IMR-90 (cell line): ENCODE measurements at regions not wholly inside any gene's neighbourhood (a gene's known extent, or its start where the extent isn't known, plus 50 kb on each side); places are given as distances from the start of the nearest gene placed in this dataset.
"Not testable (repeated sequence)": the region's sequence is repeated elsewhere in the genome, so short reads cannot be mapped to it uniquely, and the experiment has no call there.

Experiments
- ATAC-seq: fragments of 200-7000 bp; cut with Tn5 transposase; 2 replicates; pipeline ENCODE4 v1.9.1; 2020; ENCODE audit warnings: low read depth, mild to moderate bottlenecking, moderate library complexity
- BruUV-seq: library from RNA; stranded (reverse); fragments of 400-500 nt; replicated peaks from 2 replicates; lab custom pipeline; 2021; lab: Mats Ljungman, UMichigan
- CTCF ChIA-PET: fragments of 300-600 bp; formaldehyde crosslinking; extraction: SDS; loops from one replicate; lab custom pipeline; 2021; ENCODE audit warnings: antibody characterized with exemption; lab: Yijun Ruan, JAX
- POLR2A ChIA-PET: fragments of 300-600 bp; sonication (Branson Sonifier 250); formaldehyde crosslinking; loops from one replicate; lab custom pipeline; 2022; ENCODE audit warnings: antibody characterized with exemption; ENCODE audit not compliant: unreplicated experiment; lab: Charles Lee
- DNase-seq: peaks from one replicate; pipeline ENCODE4 v3.0.0; 2013
- H2AFZ ChIP-seq: replicated peaks from 2 replicates; pipeline ENCODE3; 2013; ENCODE audit warnings: low read length, mild to moderate bottlenecking; ENCODE audit not compliant: poor library complexity
- H2AK5ac ChIP-seq: 2 replicates; pipeline ENCODE4 v1.6.1; 2013; ENCODE audit warnings: low read depth, low read length, inconsistent platforms
- H2AK9ac ChIP-seq: replicated peaks from 2 replicates; pipeline ENCODE3; 2013; ENCODE audit warnings: mild to moderate bottlenecking, low read depth, low read length, moderate library complexity; ENCODE audit not compliant: poor library complexity
- H2BK120ac ChIP-seq: 2 replicates; pipeline ENCODE4 v1.6.1; 2013; ENCODE audit warnings: low read depth, low read length, inconsistent platforms
- H2BK15ac ChIP-seq: 3 replicates; pipeline ENCODE4 v1.6.1; 2013; ENCODE audit warnings: low read depth, low read length, inconsistent platforms
- H2BK20ac ChIP-seq: 2 replicates; pipeline ENCODE4 v1.6.1; 2013; ENCODE audit warnings: low read depth, mild to moderate bottlenecking, inconsistent platforms, low read length, moderate library complexity
- H2BK5ac ChIP-seq: 2 replicates; pipeline ENCODE4 v1.6.1; 2013; ENCODE audit warnings: mild to moderate bottlenecking, low read depth, low read length, inconsistent platforms; ENCODE audit not compliant: poor library complexity, severe bottlenecking
- H3K14ac ChIP-seq: replicated peaks from 2 replicates; pipeline ENCODE4 v1.6.1; 2013; ENCODE audit warnings: low read depth, low read length, inconsistent platforms
- H3K18ac ChIP-seq: 2 replicates; pipeline ENCODE4 v1.6.1; 2013; ENCODE audit warnings: low read depth, low read length, control low read depth
- H3K23ac ChIP-seq: 2 replicates; pipeline ENCODE4 v1.6.1; 2013; ENCODE audit warnings: low read depth, low read length, inconsistent platforms
- H3K27ac ChIP-seq: 2 replicates; pipeline ENCODE4 v1.5.1; 2013; ENCODE audit warnings: mild to moderate bottlenecking, control low read depth, low read length; ENCODE audit not compliant: insufficient read depth
- H3K27me3 ChIP-seq: 2 replicates; pipeline ENCODE4 v1.6.1; 2013; ENCODE audit warnings: low read length; ENCODE audit not compliant: control insufficient read depth, insufficient read depth
- H3K36me3 ChIP-seq: 2 replicates; pipeline ENCODE4 v1.6.1; 2013; ENCODE audit warnings: low read length, mixed read lengths; ENCODE audit not compliant: control insufficient read depth, insufficient read depth
- H3K4ac ChIP-seq: 2 replicates; pipeline ENCODE4 v1.6.1; 2013; ENCODE audit warnings: low read depth, low read length, inconsistent platforms
- H3K4me1 ChIP-seq: 2 replicates; pipeline ENCODE4 v1.6.1; 2013; ENCODE audit warnings: low read length, mixed read lengths; ENCODE audit not compliant: control insufficient read depth, insufficient read depth
- H3K4me2 ChIP-seq: 2 replicates; pipeline ENCODE4 v1.6.1; 2013; ENCODE audit warnings: low read depth, mild to moderate bottlenecking, control low read depth, low read length, moderate library complexity
- H3K4me3 ChIP-seq: 2 replicates; pipeline ENCODE4 v1.5.1; 2013; ENCODE audit warnings: low read depth, mild to moderate bottlenecking, control low read depth, low read length, moderate library complexity; ENCODE audit not compliant: insufficient read depth
- H3K56ac ChIP-seq: 2 replicates; pipeline ENCODE4 v1.6.1; 2013; ENCODE audit warnings: low read length, inconsistent platforms; ENCODE audit not compliant: insufficient read depth; ENCODE audit errors: extremely low read depth
- H3K79me1 ChIP-seq, 2 experiments: 2 replicates each; pipeline ENCODE4 v1.6.1; 2013; ENCODE audit warnings: low read length in 2 of 2, inconsistent platforms in 1 of 2, low read depth in 1 of 2
- H3K9ac ChIP-seq: 2 replicates; pipeline ENCODE4 v1.6.1; 2013; ENCODE audit warnings: low read depth, low read length, control low read depth
- H3K9me1 ChIP-seq: 2 replicates; pipeline ENCODE4 v1.6.1; 2013; ENCODE audit warnings: low read length, inconsistent platforms; ENCODE audit not compliant: insufficient read depth
- H3K9me3 ChIP-seq: 2 replicates; pipeline ENCODE4 v1.6.1; 2013; ENCODE audit warnings: low read length; ENCODE audit not compliant: control insufficient read depth, insufficient read depth
- H4K20me1 ChIP-seq: 2 replicates; pipeline ENCODE4 v1.6.1; 2013; ENCODE audit warnings: low read length, inconsistent platforms; ENCODE audit not compliant: insufficient read depth
- H4K5ac ChIP-seq: 2 replicates; pipeline ENCODE4 v1.6.1; 2013; ENCODE audit warnings: mild to moderate bottlenecking, low read depth, low read length, control low read depth
- H4K8ac ChIP-seq, 2 experiments: 2 replicates each; pipeline ENCODE4 v1.6.1; 2013; ENCODE audit warnings: low read depth in 2 of 2, low read length in 2 of 2, control low read depth in 1 of 2, inconsistent platforms in 1 of 2
- H4K91ac ChIP-seq: 2 replicates; pipeline ENCODE4 v1.6.1; 2013; ENCODE audit warnings: low read depth, low read length, inconsistent platforms; ENCODE audit not compliant: insufficient read depth
- BHLHE40 ChIP-seq: fragments of 150-350 bp; IDR thresholded peaks from 2 replicates; pipeline ENCODE4 v1.6.1; 2016; ENCODE audit warnings: mild to moderate bottlenecking, low read depth, low read length
- CEBPB ChIP-seq: IDR thresholded peaks from 2 replicates; pipeline ENCODE4 v1.6.1; 2012; ENCODE audit warnings: low read depth, low read length, improper control_type of control experiment
- CHD1 ChIP-seq: IDR thresholded peaks from 2 replicates; pipeline ENCODE4 v1.6.1; 2012; ENCODE audit warnings: low read depth, low read length, improper control_type of control experiment
- FOS ChIP-seq: fragments of 150-350 bp; IDR thresholded peaks from 2 replicates; pipeline ENCODE4 v1.6.1; 2016; ENCODE audit warnings: low read depth, low read length
- MAFK ChIP-seq: IDR thresholded peaks from 2 replicates; pipeline ENCODE4 v1.6.1; 2012; ENCODE audit warnings: low read depth, low read length, improper control_type of control experiment
- NFE2L2 ChIP-seq: fragments of 150-350 bp; IDR thresholded peaks from 2 replicates; pipeline ENCODE4 v1.6.1; 2016; ENCODE audit warnings: low read depth, mild to moderate bottlenecking, low read length
- POLR2A ChIP-seq: IDR thresholded peaks from 2 replicates; pipeline ENCODE4 v1.6.1; 2012; ENCODE audit warnings: mild to moderate bottlenecking, low read depth, low read length
- RAD21 ChIP-seq: IDR thresholded peaks from 2 replicates; pipeline ENCODE4 v1.6.1; 2012; ENCODE audit warnings: low read length, improper control_type of control experiment
- RCOR1 ChIP-seq: IDR thresholded peaks from 2 replicates; pipeline ENCODE4 v1.6.1; 2012; ENCODE audit warnings: mild to moderate bottlenecking, low read length, improper control_type of control experiment; ENCODE audit not compliant: insufficient replicate concordance
- RFX5 ChIP-seq: IDR thresholded peaks from 2 replicates; pipeline ENCODE4 v1.8.0; 2012; ENCODE audit warnings: low read depth, mild to moderate bottlenecking, low read length, moderate library complexity
- USF2 ChIP-seq: fragments of 150-350 bp; IDR thresholded peaks from 2 replicates; pipeline ENCODE4 v1.6.1; 2017; ENCODE audit warnings: mild to moderate bottlenecking, antibody characterized with exemption, low read length, low read depth
- WGBS, 2 experiments: methylation state at CpG; one replicate each; pipeline versions ENCODE4 v1.1.5 to v1.1.7; 2013; ENCODE audit warnings: missing lambda C conversion rate in 2 of 2; ENCODE audit not compliant: insufficient read length in 1 of 2; ENCODE audit errors: extremely low coverage in 2 of 2; 5-methylcytosine and 5-hydroxymethylcytosine counted together
- dilution Hi-C: fragments of 300-500 bp; cut with HindIII; formaldehyde crosslinking; loops from one replicate; pipeline ENCODE4 v1.14.3; 2018; ENCODE audit warnings: low sequenced_read_pairs; ENCODE audit not compliant: unreplicated experiment
- in situ Hi-C: fragments of 300-500 bp; cut with MboI; formaldehyde crosslinking; loops from 3 replicates; pipeline ENCODE4 v1.14.3; 2019; ENCODE audit warnings: low sequenced_read_pairs, inconsistent platforms, mixed read lengths
- intact Hi-C: fragments of 100-400 bp; cut with micrococcal nuclease; formaldehyde crosslinking; loops from 2 replicates; pipeline ENCODE4 v1.10.0; 2022

GRCh38 chr13:55654243-55654642 lies 1486.5 kb upstream of the PRR20A start:
- Histone ChIP-seq H4K91ac (no peak overlapping the region), H3K56ac (no peak overlapping the region), H2BK120ac (no peak overlapping the region), H3K4me3 (no peak overlapping the region), H2AK5ac (no peak overlapping the region), H3K4me2 (no peak overlapping the region), H2BK15ac (no peak overlapping the region), H3K9ac (no peak overlapping the region), H2BK20ac (no peak overlapping the region), H3K79me1 (no peaks in the 10 kb centered on the region), H3K4me1 (no peaks in the 10 kb centered on the region), H3K18ac (no peak overlapping the region), H2AK9ac (no peak overlapping the region), H3K27me3 (no peaks in the 10 kb centered on the region), H3K36me3 (no peaks in the 10 kb centered on the region), H3K9me1 (no peaks in the 10 kb centered on the region), H3K9me3 (peaks cover 2% of the 10 kb centered on the region; the same call in 1 of the 2 replicates), H3K14ac (no peak overlapping the region), H3K23ac (no peak overlapping the region), H4K5ac (no peak overlapping the region), H4K20me1 (no peaks in the 10 kb centered on the region), H2BK5ac (no peak overlapping the region), H3K4ac (no peak overlapping the region), H4K8ac (no peak overlapping the region), H3K27ac (no peak overlapping the region), H2AFZ (no peak overlapping the region)
- no TSS peak for BruUV-seq
- intact Hi-C loops: no loop called here
- dilution Hi-C loops: no loop called here
- DNase-seq (no peak), ATAC-seq (no peak)
- in situ Hi-C loops: no loop called here
- CTCF ChIA-PET: no interaction called here
- POLR2A ChIA-PET: no interaction called here
- TF ChIP-seq USF2 (no peak), FOS (no peak), RFX5 (no peak), BHLHE40 (no peak), RAD21 (no peak), MAFK (no peak), POLR2A (no peak), RCOR1 (no peak), NFE2L2 (no peak), CHD1 (no peak), CEBPB (no peak)

GRCh38 chr13:55660264-55660663 lies 1480.5 kb upstream of the PRR20A start:
- H4K91ac ChIP-seq, H4K8ac ChIP-seq, intact Hi-C loops, H3K27me3 ChIP-seq, H2BK15ac ChIP-seq, H2AK9ac ChIP-seq, H4K5ac ChIP-seq, DNase-seq, H3K4me3 ChIP-seq, BruUV-seq, H3K4me1 ChIP-seq, POLR2A ChIA-PET, H2BK20ac ChIP-seq, H3K23ac ChIP-seq, H2AK5ac ChIP-seq, H3K36me3 ChIP-seq, H3K9me1 ChIP-seq, H2BK120ac ChIP-seq, H3K18ac ChIP-seq, CTCF ChIA-PET, H4K20me1 ChIP-seq, H3K79me1 ChIP-seq, H3K9ac ChIP-seq, ATAC-seq, H3K9me3 ChIP-seq, H3K4ac ChIP-seq, H3K56ac ChIP-seq, in situ Hi-C loops, dilution Hi-C loops, H3K14ac ChIP-seq, H2BK5ac ChIP-seq, H3K27ac ChIP-seq, H3K4me2 ChIP-seq, H2AFZ ChIP-seq: not testable (repeated sequence)
- 17% methylated on average over 2 of the region's 5 CpGs; no CpG with 5 or more reads in 1 of the 2 experiments for WGBS, 2 experiments
